SU-DHL-6 (cell line): ENCODE measurements at regions not wholly inside any gene's neighbourhood (a gene's known extent, or its start where the extent isn't known, plus 50 kb on each side); places are given as distances from the start of the nearest gene placed in this dataset.

Experiments used
- H2AFZ ChIP-seq: fragments of 200-600 bp; sonication (generic); 2 replicates; pipeline ENCODE4 v1.6.1; 2014; ENCODE audit warnings: low read depth, mild to moderate bottlenecking, moderate library complexity, mixed read lengths, antibody characterized with exemption, low read length; ENCODE audit not compliant: severe bottlenecking
- H3F3A ChIP-seq: fragments of 200-600 bp; shearing (Covaris generic); 2 replicates; pipeline ENCODE4 v1.6.0; 2016; ENCODE audit warnings: antibody characterized with exemption, mild to moderate bottlenecking; ENCODE audit not compliant: insufficient read depth
- H3K27ac ChIP-seq: fragments of 200-600 bp; sonication (generic); 2 replicates; pipeline ENCODE4 v1.5.1; 2016; ENCODE audit warnings: low read depth, mild to moderate bottlenecking, low read length, moderate library complexity, mixed read lengths
- H3K27me3 ChIP-seq: fragments of 200-600 bp; sonication (generic), shearing (Covaris generic); 2 replicates; pipeline ENCODE4 v1.6.0; 2014; ENCODE audit warnings: mild to moderate bottlenecking, low read length
- H3K36me3 ChIP-seq: fragments of 200-600 bp; sonication (generic); 2 replicates; pipeline ENCODE4 v1.6.1; 2014; ENCODE audit warnings: mild to moderate bottlenecking, low read length, mixed read lengths
- H3K4me2 ChIP-seq: fragments of 300-600, 200-600 bp; shearing (Covaris generic), sonication (generic); 2 replicates; pipeline ENCODE4 v1.6.0; 2014; ENCODE audit warnings: low read length, low read depth, mild to moderate bottlenecking; ENCODE audit not compliant: poor library complexity, severe bottlenecking
- H3K4me3 ChIP-seq: fragments of 200-600 bp; sonication (generic); 2 replicates; pipeline ENCODE4 v1.5.1; 2014; ENCODE audit warnings: antibody characterized with exemption, low read length, mild to moderate bottlenecking, mixed read lengths; ENCODE audit not compliant: insufficient read depth, poor library complexity, severe bottlenecking
- H3K79me2 ChIP-seq: fragments of 200-600 bp; sonication (generic); 2 replicates; pipeline ENCODE4 v1.6.1; 2014; ENCODE audit warnings: mild to moderate bottlenecking, low read length, moderate library complexity; ENCODE audit not compliant: insufficient read depth
- H3K9ac ChIP-seq: fragments of 200-600 bp; sonication (generic); 2 replicates; pipeline ENCODE4 v1.7.0; 2014; ENCODE audit warnings: mild to moderate bottlenecking, low read length
- H3K9me2 ChIP-seq: fragments of 200-600 bp; sonication (generic); replicated peaks from 2 replicates; pipeline ENCODE4 v1.6.1; 2014; ENCODE audit warnings: low read length; ENCODE audit not compliant: insufficient read depth
- H3K9me3 ChIP-seq: fragments of 200-600 bp; sonication (generic); 2 replicates; pipeline ENCODE4 v1.6.1; 2014; ENCODE audit warnings: low read length, mixed read lengths; ENCODE audit not compliant: insufficient read depth
- H4K20me1 ChIP-seq: fragments of 200-600 bp; sonication (generic); 2 replicates; pipeline ENCODE4 v1.6.1; 2014; ENCODE audit warnings: low read depth, mild to moderate bottlenecking, antibody characterized with exemption, low read length, moderate library complexity, mixed read lengths
- CTCF ChIP-seq: fragments of 200-600 bp; sonication (generic); IDR thresholded peaks from one replicate; pipeline ENCODE4 v1.5.1; 2017; ENCODE audit warnings: antibody characterized with exemption, mild to moderate bottlenecking, low read length, moderate library complexity; ENCODE audit not compliant: insufficient read depth, poor library complexity, severe bottlenecking
- EZH2phosphoT487 ChIP-seq: fragments of 200-600 bp; sonication (generic), shearing (Covaris generic); conservative IDR thresholded peaks from 2 replicates; pipeline ENCODE4 v1.6.1; 2018; ENCODE audit warnings: mild to moderate bottlenecking, antibody characterized with exemption, low read length, moderate library complexity, mixed read lengths

- Histone ChIP-seq H3K4me3 (no peak overlapping the region), H3K36me3 (no peaks in the 10 kb centered on the region), H3K9me2 (no peaks in the 10 kb centered on the region), H4K20me1 (no peaks in the 10 kb centered on the region), H3K4me2 (no peak overlapping the region), H3K27me3 (no peaks in the 10 kb centered on the region), H3K9me3 (no peaks in the 10 kb centered on the region; the same call in 1 of the 2 replicates), H3F3A (no peaks in the 10 kb centered on the region), H2AFZ (no peak overlapping the region), H3K79me2 (no peaks in the 10 kb centered on the region), H3K27ac (no peak overlapping the region), H3K9ac (no peak overlapping the region)
- TF ChIP-seq EZH2phosphoT487 (no peak), CTCF (no peak)
These were observed 411.3 kb upstream of the SEMA3C start for GRCh38 chr7:81330108-81330507.

GRCh38 chr7:81327468-81328266 is 408.8 kb upstream of the SEMA3C start:
- Histone ChIP-seq H3K9me3 (no peaks in the 10 kb centered on the region; the same call in 1 of the 2 replicates), H3K9ac (no peak overlapping the region), H3F3A (no peaks in the 10 kb centered on the region), H3K36me3 (no peaks in the 10 kb centered on the region), H3K79me2 (no peaks in the 10 kb centered on the region), H3K9me2 (no peaks in the 10 kb centered on the region), H2AFZ (no peak overlapping the region), H3K27me3 (no peaks in the 10 kb centered on the region), H3K4me3 (no peak overlapping the region), H3K4me2 (no peak overlapping the region), H3K27ac (no peak overlapping the region), H4K20me1 (no peaks in the 10 kb centered on the region)
- no peak for TF ChIP-seq EZH2phosphoT487
- TF ChIP-seq CTCF = no peak

GRCh38 chr7:81321949-81322348 is 403.1 kb upstream of the SEMA3C start:
- no peak overlapping the region for H2AFZ ChIP-seq
- no peaks in the 10 kb centered on the region for H3F3A ChIP-seq
- H3K36me3 ChIP-seq = no peaks in the 10 kb centered on the region
- no peak overlapping the region for H3K4me3 ChIP-seq
- no peak overlapping the region for H3K27ac ChIP-seq
- H3K9ac ChIP-seq = no peak overlapping the region
- H3K27me3 ChIP-seq = no peaks in the 10 kb centered on the region
- no peaks in the 10 kb centered on the region for H3K9me2 ChIP-seq
- H4K20me1 ChIP-seq = no peaks in the 10 kb centered on the region
- H3K9me3 ChIP-seq = no peaks in the 10 kb centered on the region; the same call in 1 of the 2 replicates
- no peaks in the 10 kb centered on the region for H3K79me2 ChIP-seq
- no peak overlapping the region for H3K4me2 ChIP-seq
- no peak for TF ChIP-seq CTCF
